Putamen (tissue), 1 donor: ENCODE measurements at regions not wholly inside any gene's neighbourhood (a gene's known extent, or its start where the extent isn't known, plus 50 kb on each side); places are given as distances from the start of the nearest gene placed in this dataset.
"Not testable (repeated sequence)": the region's sequence is repeated elsewhere in the genome, so short reads cannot be mapped to it uniquely, and the experiment has no call there.

Source experiments
- DNase-seq: peaks from one replicate; pipeline ENCODE4 v3.0.0-alpha.2; 2016; ENCODE audit warnings: low spot score

DNA sequence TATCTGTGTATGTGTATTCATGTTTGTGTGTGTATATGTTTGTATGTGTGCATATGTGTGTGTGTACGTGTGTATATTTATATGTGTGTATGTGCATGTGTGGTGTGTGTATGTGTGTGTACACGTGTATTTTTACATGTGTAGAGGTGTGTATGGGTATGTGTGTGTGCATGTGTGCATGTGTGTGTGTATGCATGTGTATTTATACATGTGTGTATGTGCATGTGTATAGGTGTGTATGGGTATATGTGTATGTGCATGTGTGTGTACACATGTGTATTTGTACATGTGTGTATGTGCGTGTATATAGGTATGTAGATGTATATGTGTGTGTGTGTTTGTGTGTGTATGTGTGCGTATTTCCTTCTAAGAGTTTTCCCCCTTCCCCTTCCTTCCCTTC lies 207.7 kb upstream of the ATP6AP2 start:
- DNase-seq, result no peak

DNA sequence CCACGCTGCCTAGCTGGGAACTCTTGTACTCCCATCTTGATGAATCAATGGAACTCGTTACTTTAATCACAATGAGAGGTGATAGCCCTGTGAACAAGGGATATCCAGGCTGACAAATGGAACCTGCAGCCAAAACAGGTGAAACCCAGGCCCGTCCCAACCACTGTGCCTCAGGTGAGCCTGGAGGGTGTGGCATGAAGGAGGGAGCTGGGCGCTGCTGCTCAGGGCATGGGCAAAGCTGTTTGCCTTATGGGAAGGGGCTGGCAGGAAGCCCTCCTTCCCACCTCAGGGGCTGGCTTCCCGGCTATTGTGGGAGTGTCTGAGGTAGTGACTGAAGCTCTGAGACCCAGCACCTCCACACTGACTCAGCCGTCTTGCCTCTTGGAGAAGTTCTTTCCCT lies 209.4 kb upstream of the ATP6AP2 start:
- no peak for DNase-seq

DNA sequence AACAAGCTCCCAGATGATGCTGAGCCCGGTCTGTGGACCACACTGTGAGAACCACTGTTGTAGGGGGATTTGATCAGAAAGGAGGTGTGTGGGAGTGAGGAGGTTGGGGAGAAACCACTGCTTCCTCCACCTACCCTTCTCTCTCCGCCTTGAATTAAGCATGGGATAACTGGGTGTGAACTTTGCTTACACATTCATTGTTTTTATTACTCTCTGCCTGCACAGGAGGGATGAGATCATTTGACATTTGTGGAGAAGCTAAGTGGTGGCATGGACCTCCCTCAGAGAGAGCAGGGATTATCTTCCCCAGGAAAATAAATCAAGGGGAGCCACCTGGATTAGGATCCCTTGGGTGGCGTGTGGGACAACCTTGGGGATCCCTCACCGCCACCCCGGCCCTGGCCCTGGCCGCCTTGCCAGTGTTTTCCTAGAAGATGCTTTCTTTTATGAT lies 212.1 kb upstream of the ATP6AP2 start:
- no peak for DNase-seq

DNA sequence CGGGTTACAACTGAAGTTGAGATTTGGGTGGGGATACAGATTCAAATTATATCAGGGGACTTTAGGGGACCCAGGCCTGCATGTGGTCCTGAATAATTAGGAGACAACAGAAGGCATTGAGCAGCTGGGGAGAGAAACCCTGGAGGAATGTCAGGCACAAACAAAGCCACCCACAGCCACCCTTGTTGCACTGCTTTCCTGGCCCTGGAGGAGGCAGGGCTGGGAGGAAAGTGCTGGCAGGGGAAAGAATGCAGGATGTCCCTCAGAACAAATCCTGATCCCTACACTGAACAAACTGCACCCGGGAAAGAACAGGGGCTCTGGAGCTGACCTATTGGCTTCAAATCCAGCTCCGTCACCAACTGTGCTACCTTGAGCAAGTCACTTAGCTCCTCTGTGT lies 214.1 kb upstream of the ATP6AP2 start:
- DNase-seq, result no peak

DNA sequence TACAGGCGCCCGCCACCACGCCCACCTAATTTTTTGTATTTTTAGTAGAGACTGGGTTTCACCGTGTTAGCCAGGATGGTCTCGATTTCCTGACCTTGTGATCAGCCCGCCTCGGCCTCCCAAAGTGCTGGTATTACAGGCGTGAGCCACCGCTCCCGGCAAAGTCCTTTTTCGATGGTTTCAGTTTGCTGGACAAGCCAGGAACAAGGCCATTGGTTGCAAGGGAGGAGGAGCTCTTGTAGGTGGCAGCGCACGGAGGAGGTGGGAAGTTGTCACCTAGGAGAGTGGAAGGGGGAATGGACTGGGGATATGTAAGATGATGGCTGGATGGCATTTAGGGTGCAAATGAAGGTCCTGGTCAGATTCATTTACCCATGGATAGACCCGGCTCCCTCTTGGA lies 218.5 kb upstream of the ATP6AP2 start:
- DNase-seq, result not testable (repeated sequence)

DNA sequence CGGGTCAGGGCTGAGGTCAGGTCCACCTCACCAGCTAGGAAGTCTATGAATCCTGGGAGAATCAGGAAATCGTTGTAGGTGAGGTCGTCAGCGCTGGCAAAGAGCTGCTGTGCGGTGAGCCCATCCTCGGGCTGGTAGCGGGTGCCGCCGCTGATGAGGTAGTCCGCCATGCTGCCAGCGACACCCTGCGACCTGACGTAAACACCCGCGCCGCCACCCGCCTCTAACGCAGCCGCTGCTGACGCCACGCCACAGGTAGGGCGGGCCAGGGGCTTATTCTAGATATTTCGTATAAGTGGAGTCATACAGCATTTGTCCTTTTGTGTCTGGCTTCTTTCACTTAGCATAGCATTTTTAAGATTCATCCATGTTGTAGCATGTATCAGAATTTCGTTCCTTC lies 220.2 kb upstream of the ATP6AP2 start:
- DNase-seq, result no peak

DNA sequence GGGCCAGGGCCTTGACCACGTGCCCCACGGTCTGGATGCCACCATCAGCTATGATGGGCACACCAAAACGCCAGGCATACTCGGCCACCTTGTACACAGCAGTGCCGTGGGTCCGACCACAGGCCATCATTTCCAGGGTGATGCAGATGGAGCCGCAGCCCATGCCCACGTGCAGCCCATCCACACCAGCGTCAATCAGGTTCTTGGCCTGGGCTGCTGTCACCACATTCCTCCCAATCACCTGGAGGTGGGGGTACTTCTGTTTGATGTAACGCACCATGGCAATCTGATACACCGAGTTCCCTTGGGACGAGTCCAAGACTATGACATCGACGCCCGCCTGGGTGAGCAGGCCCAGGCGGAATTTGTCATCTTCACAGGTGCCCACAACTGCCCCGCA lies 221.2 kb upstream of the ATP6AP2 start:
- DNase-seq, result no peak

DNA sequence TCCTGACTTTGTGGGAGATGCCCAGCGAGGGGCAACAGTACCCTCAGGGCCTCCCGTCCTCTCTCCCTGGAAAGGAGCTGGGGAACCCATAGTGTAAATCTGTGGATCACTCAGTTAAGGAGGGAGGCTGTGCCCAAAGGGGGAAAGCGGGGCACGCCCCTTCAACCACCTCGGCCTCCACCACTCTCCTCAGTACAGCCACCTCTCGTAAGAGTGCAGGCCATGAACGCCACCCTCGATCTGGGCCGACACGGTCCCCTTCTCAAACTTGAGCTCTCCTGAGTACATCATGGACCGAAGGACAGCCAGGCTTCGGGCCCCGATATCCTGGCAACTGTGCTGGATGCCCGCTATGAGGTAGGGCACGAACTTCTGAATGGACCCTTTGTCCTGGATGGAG lies 221.8 kb upstream of the ATP6AP2 start:
- no peak for DNase-seq

DNA sequence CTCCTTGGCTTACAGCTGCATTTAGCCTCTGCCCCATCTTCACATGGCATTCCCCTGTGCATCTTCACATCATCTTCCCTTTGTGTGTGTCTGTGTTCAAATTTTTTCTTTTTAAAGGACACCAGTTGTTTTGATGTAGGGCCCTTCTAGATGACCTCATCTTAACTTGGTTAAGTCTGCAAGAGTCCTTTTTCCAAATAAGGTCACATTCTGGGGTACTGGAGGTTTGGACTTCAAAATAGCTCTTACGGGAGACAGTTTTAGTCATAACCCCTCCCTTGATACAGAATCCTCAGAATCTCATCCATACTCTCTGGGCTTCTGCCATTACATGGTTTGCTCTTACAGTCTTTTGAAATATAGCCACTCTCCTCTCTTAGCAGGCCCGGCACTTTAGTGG lies 231.5 kb upstream of the ATP6AP2 start:
- DNase-seq, result no peak

DNA sequence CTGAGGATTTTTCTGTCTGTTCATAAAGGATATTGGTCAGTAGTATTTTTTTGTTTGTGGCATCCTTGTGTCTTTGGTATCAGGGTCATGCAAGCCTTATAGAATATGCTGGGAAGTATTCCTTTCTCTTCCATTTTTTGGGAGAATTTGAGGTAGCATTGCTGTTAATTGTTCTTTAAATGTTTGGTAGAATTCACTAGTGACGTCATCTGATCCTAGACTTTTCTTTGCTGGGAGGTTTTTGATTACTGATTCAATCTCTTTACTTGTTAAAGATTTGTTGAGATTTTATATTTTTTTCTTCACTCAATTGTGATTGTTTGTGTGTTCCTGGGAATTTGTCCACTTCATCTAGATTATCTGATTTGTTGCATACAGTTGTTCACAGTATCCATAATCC lies 234.4 kb upstream of the ATP6AP2 start:
- no peak for DNase-seq

DNA sequence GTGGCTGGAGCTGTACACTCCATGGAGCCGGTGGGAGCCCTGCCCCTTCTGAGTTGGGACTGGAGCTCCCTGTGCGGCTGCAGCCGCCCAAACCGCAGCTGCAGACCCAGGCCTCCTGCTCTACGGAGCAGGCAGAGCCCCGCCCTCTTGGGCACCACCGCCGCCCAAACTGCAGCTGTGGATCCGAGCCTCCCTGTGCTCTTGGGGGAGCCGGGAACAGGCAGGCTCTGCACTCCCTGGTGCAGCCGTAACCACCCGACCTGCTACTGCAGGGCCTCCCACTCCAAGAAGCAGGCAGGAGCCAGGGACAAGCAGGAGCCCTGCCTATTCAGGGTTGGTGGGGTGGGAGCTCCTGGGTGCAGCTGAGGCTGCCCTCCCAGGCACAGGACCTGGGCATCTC lies 237.5 kb upstream of the ATP6AP2 start:
- peak; percentile 47 for DNase-seq

DNA sequence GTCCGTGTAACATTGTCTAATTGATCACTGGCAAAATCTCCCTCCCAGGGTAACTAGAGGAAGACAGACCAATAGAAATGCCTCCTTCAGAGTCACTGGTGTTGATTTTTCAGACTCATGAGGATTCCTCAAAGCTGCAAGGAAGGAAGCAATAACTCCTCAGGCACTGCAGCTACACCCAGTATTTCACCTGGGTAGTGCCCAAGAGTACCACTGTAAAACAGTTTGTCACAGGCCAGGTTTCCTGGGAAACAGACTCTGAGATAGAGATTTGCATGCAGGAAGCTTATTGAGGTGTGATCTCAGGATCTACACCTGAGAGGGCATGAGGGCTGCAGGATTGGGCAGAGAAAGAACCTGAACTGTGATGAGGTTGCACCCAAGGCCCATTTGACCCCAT lies 240.7 kb upstream of the ATP6AP2 start:
- no peak for DNase-seq

DNA sequence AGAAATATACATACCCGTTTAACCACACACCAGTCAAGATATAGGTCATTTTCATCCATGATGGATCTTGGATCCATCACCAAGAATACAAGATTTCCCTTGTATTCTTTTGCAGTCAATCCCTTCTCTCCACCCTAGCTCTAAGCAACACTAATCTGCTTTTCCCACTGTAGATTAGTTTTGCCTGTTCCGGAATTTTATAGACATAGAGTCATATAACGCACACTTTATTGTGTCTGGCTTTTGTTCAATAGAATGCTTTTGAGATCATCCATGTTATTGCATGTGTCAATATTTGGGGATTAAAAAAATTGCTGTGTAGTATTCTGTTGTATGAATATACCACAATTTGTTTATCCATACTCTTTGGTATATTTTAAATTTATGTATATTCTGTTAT lies 235.6 kb upstream of the BCOR start:
- no peak for DNase-seq

DNA sequence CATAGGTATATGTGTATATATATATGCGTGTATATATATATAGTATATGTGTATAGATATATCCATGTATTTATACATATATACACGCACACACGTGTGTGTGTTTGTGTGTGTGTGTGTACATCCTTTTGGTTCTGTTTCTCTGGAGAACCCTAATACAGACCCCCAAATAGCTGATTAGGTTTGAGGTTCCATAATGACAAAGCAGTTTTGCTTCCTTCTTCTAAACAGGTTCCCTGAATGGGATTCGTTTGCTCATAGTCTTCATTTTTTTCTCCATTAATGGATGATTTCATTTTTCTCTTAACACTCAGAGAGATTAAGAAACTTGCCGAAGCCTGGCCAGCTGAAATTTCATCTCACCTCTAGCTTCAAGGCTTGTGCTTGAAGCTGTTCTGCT lies 234.0 kb upstream of the BCOR start:
- DNase-seq, result no peak

DNA sequence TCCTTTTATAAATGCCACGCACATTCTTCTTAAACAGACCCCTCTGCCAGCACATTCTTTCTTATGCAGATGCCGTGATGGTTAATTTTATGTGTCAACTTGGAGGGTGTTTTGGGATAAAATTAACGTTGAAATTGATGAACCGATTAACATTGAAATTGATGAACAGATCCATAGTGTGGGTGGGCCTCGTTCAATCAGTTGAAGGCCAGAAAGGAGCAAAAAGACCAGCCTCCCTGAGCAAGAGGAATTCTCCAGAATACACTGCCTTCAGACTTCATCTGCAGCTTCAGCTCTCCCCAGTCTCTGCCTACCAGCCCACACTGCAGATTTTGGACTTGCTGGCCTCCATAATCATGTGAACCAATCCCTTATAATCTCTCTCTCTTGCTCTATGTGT lies 233.6 kb upstream of the BCOR start:
- DNase-seq, result no peak

DNA sequence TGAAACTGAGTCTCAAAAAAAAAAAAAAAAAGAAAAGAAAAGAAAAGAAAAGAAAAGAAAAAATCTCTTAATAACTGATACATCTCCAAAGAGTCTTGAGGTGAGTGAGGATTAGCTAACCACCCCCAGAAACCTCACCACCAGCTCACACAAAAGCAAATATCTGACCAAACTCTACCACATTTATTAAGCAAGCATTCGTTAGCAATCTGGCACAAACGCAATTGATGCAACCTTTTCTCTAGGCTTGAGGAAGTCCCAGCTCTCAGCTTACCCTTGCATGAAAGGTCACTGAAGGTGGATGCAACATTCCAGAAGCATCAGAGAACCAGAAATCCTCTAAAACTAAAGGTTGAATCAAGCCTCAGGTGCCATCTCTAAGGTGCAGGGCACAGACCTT lies 231.9 kb upstream of the BCOR start:
- DNase-seq, result no peak

DNA sequence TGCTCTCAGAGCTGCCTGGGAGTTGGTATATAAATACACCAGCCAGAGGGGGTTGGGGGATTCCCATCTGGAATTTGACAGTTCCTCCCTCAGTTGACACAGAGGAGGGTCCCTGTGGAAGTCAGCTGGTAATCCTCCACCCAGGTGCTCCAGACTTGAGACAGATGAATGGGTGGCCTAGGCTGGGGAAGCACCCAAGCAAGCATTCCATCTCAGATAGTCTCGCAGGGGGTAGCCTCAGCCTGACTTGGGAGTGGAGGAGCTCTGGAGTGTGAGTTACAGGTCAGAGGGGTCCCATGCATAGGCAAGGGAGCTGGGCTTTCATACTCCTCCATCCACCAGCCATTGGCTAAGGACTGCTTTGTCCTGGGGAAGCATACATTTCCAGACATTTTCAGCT lies 229.3 kb upstream of the BCOR start:
- DNase-seq, result no peak

DNA sequence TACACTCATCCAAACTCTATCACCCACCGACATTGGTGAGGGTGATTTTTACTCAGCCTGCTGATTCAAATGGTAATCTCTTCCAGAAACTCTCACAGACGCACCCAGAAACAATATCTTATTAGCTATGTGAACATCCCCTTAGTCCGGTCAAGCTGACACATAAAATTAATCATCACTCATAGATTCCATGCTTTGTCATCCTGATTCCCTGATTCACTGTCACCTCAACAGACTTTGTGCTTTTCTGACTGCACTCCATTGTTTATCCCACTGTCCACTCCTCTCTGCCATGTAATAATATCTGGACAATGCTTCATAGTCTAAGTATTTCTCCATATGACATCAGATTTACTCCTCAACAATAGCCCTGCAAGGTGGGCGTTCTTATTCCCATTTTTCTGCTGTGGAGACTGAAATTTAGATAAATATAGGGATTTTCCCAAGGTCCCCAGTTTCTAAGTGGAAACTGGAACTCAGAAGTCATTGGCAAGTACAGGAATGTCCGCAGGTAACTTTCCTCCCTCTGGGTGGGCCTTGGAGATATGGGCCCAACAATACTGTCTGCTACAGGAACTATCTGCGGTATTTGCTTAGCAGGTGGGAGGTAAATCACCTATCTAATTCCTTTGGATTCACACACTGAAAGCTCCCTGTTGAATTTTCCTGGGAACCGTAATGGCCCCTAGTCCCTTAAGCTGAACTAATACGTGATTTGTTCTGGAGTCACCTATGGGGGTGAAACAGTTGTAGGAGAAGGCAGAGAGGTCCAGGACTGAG lies 228.6 kb upstream of the BCOR start:
- DNase-seq, result no peak

DNA sequence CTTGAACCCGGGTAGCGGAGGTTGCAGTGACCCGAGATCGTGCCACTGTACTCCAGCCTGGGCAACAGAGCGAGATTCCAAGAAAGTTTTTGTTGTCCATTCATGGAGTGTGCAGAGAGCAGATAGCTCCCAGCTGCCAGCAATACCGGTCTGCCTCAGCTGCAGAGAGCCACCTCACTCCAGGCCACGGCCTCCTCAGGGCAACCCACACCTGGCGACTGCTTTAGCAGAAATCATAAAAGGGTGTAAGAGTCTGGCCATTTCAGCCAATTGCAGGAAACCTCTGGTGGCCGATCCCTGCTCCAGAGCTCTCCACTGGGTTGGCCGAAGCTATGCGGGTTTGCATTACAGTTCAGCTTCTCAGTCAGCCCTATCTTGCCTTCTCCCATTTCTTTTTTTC lies 227.4 kb upstream of the BCOR start:
- DNase-seq, result no peak

DNA sequence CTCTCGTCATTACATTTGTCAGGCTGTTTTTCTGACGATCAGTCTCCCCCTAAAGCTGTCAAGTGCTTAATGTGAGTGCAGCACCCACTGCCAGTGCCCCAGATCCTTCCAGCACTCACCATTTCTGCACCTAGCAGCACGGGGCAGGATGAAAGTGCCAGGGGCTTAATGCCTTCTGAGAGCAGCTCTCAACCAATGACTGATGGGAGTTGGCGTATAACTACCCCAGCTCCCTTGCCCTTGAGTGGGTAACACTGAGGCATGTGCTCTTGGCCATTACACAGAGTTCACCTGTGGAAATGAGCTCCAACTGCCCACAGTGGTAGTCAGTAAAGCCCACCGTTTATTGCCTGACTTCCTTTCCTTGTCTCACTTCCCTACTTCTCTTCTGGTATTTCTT lies 226.2 kb upstream of the BCOR start:
- DNase-seq, result no peak

DNA sequence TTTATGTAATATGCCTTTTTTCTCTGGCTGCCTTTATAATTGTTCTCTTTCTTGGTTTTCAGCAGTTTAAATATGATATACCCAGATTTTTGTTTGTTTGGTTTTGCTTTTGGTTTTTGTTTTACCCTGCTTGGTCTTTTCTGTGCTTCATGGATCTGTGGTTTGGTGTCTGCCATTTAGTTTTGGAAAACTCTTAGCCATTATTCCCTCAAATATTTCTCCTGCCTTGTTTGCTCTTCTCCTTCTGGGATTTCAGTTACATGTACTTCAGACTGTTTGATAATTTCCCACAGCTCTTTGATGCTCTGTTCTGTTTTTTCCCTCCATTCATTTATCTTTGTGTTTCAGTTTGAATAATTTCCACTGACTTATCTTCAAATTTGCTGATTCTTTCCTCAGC lies 223.1 kb upstream of the BCOR start:
- no peak for DNase-seq

DNA sequence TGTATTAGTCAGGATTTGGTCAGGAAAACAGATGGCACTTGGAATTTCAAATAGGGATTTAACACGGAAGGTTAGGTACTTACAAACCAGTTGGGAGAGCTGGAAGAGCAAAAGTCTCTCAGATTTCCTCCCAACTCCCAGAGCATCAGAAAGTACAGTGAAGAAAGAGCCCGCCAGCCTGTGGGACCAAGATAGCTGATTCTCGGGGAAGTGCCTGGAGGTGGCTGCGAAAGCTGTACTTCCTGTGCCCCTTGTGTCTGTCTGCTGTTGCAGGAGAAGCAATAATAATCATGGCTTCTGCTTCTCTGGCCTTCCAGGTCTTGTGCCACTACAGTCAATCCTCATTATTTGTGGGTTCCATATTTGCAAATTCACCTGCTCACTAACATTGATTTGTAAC lies 221.0 kb upstream of the BCOR start:
- no peak for DNase-seq

DNA sequence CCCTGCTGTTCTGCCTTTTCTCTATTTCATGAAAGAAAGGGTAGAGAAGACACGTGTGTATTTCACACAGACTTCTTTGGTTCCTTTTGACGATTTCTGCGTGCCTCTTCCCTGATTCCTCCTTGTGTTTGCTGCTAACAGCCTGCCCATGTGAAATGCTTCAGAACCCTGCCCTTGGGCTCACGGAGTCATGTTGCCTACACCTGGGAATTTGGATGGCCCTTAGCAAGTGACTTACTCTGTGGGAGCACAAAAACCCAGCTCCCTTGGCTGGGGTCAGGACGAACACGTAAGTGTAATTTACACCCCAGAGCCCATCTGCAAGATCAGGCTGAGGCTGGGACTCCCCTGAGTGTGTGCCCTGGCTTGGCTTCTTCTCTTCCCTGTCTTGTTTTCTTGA lies 220.3 kb upstream of the BCOR start:
- DNase-seq, result no peak

DNA sequence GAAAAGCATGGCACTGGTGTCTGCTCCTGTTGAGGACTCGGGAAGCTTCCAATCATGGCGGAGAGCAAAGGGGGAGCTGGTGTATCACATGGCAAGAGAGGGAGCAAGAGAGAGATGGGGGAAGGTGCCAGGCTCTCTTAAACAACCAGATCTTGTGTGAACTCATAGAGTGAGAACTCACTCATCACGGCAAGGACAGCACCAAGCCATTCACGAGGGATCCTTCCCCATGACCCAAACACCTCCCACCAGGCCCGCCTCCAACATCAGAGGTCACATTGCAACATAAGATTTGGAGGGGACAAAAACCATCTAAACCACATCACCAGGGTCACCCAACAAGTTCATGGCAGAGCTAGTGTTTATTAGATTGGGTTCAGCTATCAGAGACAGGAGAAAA lies 218.7 kb upstream of the BCOR start:
- no peak for DNase-seq

DNA sequence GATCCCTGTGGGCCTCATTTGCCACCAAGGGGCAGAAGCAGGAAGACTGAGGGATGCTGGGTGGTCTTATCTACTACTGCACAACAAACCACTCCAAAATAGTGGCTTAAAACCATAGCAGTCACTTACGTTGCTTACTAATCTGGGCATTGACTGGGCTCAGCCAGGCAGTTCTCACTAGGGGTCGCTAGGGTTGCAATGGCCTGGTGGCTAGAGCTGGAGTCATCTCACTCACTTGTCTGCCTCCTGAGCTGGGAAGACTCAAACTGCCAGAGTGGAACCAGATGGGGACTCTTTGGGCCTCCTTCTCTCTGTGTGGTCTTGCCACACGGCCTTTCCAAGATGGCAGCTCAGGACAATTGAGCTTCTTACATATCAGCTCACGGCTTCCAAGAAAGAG lies 216.3 kb upstream of the BCOR start:
- DNase-seq, result peak; percentile 2
